ENCODE measurements at regions not wholly inside any gene's neighbourhood (a gene's known extent, or its start where the extent isn't known, plus 50 kb on each side); places are given as distances from the start of the nearest gene placed in this dataset.

DNA sequence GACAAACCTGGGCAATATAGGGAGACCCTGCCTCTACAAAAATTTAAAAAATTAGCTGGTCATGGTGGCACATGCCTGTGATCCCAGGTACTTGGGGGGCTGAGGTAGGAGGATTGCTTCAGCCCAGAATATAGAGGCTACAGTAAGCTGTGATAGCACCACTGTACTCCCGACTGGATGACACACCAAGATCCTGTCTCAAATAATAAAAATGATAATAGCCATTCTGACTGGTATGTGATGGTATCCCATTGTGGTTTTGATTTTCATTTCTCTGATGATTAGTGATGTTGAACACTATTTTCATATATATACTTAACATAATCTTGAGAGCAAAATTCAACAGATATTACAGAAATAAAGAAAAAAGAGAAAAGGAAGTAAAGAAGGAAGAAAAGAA is 1491.0 kb upstream of the PIK3C3 start:
- Histone ChIP-seq H3K27me3 (ENCODE audit: insufficient read depth) (no peaks in the 10 kb centered on the region), H3F3A (replicated peaks; ENCODE audit: low read depth) (no peaks in the 10 kb centered on the region), H2AFZ (no peak overlapping the region), H3K4me2 (no peak overlapping the region), H3K27ac (ENCODE audit: low read depth) (no peak overlapping the region), H3K4me1 (ENCODE audit: insufficient read depth) (no peaks in the 10 kb centered on the region), H3K36me3 (ENCODE audit: insufficient read depth) (no peaks in the 10 kb centered on the region; the same call in 1 of the 2 replicates), H3K4me3 (no peak overlapping the region), H4K20me1 (replicated peaks; ENCODE audit: insufficient read depth) (no peaks in the 10 kb centered on the region), H3K9me2 (ENCODE audit: insufficient read depth) (no peaks in the 10 kb centered on the region), H3K79me2 (replicated peaks; ENCODE audit: insufficient read depth) (no peaks in the 10 kb centered on the region)
- no peaks in the 10 kb centered on the region for H3K27me3 Mint-ChIP-seq (ENCODE audit: insufficient read depth, low read depth, poor library complexity)
- H3K4me3 Mint-ChIP-seq, result no peak overlapping the region
- no peak overlapping the region for H3K27ac Mint-ChIP-seq
- ATAC-seq, result no peak
- DNase-seq (ENCODE audit: low spot score), result no peak
- H3K9me3 Mint-ChIP-seq, result no peaks in the 10 kb centered on the region
- no peaks in the 10 kb centered on the region for H3K4me1 Mint-ChIP-seq
- TF ChIP-seq ZNF114 (CRISPR knock-in tag; IDR thresholded peaks at IDR 0.05) (no peak), ZNF331 (CRISPR knock-in tag; IDR thresholded peaks at IDR 0.05; ENCODE audit: low read depth) (no peak), JUNB (IDR thresholded peaks at IDR 0.05; ENCODE audit: unreplicated experiment) (no peak), POLR2AphosphoS5 (IDR thresholded peaks at IDR 0.05; ENCODE audit: low read depth) (no peak), CREB1 (CRISPR knock-in tag; IDR thresholded peaks at IDR 0.05; ENCODE audit: low read depth) (no peak)
- TF ChIP-seq, protein P1, sequence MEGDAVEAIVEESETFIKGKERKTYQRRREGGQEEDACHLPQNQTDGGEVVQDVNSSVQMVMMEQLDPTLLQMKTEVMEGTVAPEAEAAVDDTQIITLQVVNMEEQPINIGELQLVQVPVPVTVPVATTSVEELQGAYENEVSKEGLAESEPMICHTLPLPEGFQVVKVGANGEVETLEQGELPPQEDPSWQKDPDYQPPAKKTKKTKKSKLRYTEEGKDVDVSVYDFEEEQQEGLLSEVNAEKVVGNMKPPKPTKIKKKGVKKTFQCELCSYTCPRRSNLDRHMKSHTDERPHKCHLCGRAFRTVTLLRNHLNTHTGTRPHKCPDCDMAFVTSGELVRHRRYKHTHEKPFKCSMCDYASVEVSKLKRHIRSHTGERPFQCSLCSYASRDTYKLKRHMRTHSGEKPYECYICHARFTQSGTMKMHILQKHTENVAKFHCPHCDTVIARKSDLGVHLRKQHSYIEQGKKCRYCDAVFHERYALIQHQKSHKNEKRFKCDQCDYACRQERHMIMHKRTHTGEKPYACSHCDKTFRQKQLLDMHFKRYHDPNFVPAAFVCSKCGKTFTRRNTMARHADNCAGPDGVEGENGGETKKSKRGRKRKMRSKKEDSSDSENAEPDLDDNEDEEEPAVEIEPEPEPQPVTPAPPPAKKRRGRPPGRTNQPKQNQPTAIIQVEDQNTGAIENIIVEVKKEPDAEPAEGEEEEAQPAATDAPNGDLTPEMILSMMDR (conservative IDR thresholded peaks at IDR 0.05; ENCODE audit: low read depth in 2 of 2), result no peak
- H3K36me3 Mint-ChIP-seq (ENCODE audit: low read depth), result no peaks in the 10 kb centered on the region

DNA sequence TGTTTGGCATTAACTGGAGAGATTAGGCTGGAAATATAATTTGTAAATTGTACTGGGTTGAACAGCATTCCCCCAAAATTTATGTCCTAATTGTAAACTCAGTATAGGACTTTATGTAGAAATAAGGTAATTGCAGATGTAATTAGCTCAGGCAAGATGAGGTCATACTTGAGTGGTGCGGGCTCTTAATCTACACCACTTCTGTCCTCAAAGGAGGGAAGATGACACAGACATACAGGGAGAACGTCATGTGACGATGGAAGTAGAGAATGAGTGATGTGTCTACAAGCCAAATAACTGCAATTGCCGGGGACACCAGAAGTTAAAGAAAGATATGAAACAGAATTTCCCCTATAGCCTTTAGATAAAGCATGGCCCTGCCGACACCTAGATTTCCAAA is 1501.1 kb upstream of the PIK3C3 start:
- Mint-ChIP-seq H3K9me3 (no peaks in the 10 kb centered on the region), H3K27ac (no peak overlapping the region), H3K4me3 (no peak overlapping the region), H3K36me3 (ENCODE audit: low read depth) (no peaks in the 10 kb centered on the region), H3K4me1 (no peaks in the 10 kb centered on the region), H3K27me3 (ENCODE audit: insufficient read depth, low read depth, poor library complexity) (no peaks in the 10 kb centered on the region)
- H3K4me1 ChIP-seq (ENCODE audit: insufficient read depth), result no peaks in the 10 kb centered on the region
- no peak overlapping the region for H3K27ac ChIP-seq (ENCODE audit: low read depth)
- ATAC-seq, result no peak
- H3K27me3 ChIP-seq (ENCODE audit: insufficient read depth), result no peaks in the 10 kb centered on the region
- H3K79me2 ChIP-seq (replicated peaks; ENCODE audit: insufficient read depth), result no peaks in the 10 kb centered on the region
- H3K9me2 ChIP-seq (ENCODE audit: insufficient read depth), result no peaks in the 10 kb centered on the region
- no peak overlapping the region for H3K4me2 ChIP-seq
- no peak for TF ChIP-seq JUNB (IDR thresholded peaks at IDR 0.05; ENCODE audit: unreplicated experiment)
- no peak for TF ChIP-seq EZH2 (IDR thresholded peaks at IDR 0.05; ENCODE audit: low read depth, unreplicated experiment)
- TF ChIP-seq POLR2AphosphoS5 (IDR thresholded peaks at IDR 0.05; ENCODE audit: low read depth), result no peak
- TF ChIP-seq, protein P1 (conservative IDR thresholded peaks at IDR 0.05; ENCODE audit: low read depth in 2 of 2), result no peak
- no peak for TF ChIP-seq NANOG (IDR thresholded peaks at IDR 0.05; ENCODE audit: borderline replicate concordance)
- TF ChIP-seq STAT1 (IDR thresholded peaks at IDR 0.05; ENCODE audit: unreplicated experiment), result no peak
- TF ChIP-seq, protein P2, sequence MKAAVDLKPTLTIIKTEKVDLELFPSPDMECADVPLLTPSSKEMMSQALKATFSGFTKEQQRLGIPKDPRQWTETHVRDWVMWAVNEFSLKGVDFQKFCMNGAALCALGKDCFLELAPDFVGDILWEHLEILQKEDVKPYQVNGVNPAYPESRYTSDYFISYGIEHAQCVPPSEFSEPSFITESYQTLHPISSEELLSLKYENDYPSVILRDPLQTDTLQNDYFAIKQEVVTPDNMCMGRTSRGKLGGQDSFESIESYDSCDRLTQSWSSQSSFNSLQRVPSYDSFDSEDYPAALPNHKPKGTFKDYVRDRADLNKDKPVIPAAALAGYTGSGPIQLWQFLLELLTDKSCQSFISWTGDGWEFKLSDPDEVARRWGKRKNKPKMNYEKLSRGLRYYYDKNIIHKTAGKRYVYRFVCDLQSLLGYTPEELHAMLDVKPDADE (IDR thresholded peaks at IDR 0.05), result no peak
- no peak for TF ChIP-seq EZH2phosphoT487 (IDR thresholded peaks at IDR 0.05; ENCODE audit: unreplicated experiment)
- TF ChIP-seq, protein P3, sequence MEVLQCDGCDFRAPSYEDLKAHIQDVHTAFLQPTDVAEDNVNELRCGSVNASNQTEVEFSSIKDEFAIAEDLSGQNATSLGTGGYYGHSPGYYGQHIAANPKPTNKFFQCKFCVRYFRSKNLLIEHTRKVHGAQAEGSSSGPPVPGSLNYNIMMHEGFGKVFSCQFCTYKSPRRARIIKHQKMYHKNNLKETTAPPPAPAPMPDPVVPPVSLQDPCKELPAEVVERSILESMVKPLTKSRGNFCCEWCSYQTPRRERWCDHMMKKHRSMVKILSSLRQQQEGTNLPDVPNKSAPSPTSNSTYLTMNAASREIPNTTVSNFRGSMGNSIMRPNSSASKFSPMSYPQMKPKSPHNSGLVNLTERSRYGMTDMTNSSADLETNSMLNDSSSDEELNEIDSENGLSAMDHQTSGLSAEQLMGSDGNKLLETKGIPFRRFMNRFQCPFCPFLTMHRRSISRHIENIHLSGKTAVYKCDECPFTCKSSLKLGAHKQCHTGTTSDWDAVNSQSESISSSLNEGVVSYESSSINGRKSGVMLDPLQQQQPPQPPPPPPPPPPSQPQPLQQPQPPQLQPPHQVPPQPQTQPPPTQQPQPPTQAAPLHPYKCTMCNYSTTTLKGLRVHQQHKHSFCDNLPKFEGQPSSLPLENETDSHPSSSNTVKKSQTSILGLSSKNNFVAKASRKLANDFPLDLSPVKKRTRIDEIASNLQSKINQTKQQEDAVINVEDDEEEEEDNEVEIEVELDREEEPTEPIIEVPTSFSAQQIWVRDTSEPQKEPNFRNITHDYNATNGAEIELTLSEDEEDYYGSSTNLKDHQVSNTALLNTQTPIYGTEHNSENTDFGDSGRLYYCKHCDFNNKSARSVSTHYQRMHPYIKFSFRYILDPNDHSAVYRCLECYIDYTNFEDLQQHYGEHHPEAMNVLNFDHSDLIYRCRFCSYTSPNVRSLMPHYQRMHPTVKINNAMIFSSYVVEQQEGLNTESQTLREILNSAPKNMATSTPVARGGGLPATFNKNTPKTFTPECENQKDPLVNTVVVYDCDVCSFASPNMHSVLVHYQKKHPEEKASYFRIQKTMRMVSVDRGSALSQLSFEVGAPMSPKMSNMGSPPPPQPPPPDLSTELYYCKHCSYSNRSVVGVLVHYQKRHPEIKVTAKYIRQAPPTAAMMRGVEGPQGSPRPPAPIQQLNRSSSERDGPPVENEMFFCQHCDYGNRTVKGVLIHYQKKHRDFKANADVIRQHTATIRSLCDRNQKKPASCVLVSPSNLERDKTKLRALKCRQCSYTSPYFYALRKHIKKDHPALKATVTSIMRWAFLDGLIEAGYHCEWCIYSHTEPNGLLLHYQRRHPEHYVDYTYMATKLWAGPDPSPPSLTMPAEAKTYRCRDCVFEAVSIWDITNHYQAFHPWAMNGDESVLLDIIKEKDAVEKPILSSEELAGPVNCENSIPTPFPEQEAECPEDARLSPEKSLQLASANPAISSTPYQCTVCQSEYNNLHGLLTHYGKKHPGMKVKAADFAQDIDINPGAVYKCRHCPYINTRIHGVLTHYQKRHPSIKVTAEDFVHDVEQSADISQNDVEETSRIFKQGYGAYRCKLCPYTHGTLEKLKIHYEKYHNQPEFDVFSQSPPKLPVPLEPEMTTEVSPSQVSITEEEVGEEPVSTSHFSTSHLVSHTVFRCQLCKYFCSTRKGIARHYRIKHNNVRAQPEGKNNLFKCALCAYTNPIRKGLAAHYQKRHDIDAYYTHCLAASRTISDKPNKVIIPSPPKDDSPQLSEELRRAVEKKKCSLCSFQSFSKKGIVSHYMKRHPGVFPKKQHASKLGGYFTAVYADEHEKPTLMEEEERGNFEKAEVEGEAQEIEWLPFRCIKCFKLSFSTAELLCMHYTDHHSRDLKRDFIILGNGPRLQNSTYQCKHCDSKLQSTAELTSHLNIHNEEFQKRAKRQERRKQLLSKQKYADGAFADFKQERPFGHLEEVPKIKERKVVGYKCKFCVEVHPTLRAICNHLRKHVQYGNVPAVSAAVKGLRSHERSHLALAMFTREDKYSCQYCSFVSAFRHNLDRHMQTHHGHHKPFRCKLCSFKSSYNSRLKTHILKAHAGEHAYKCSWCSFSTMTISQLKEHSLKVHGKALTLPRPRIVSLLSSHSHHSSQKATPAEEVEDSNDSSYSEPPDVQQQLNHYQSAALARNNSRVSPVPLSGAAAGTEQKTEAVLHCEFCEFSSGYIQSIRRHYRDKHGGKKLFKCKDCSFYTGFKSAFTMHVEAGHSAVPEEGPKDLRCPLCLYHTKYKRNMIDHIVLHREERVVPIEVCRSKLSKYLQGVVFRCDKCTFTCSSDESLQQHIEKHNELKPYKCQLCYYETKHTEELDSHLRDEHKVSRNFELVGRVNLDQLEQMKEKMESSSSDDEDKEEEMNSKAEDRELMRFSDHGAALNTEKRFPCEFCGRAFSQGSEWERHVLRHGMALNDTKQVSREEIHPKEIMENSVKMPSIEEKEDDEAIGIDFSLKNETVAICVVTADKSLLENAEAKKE (CRISPR knock-in tag; IDR thresholded peaks at IDR 0.05), result no peak
- H3F3A ChIP-seq (replicated peaks; ENCODE audit: low read depth), result no peaks in the 10 kb centered on the region
- DNase-seq (ENCODE audit: low spot score), result no peak
- no peaks in the 10 kb centered on the region for H4K20me1 ChIP-seq (replicated peaks; ENCODE audit: insufficient read depth)
- no peaks in the 10 kb centered on the region for H3K36me3 ChIP-seq (ENCODE audit: insufficient read depth)
- H3K4me3 ChIP-seq, result no peak overlapping the region
- no peak overlapping the region for H2AFZ ChIP-seq

All from GM23338 (cell line).